HG03378 (cell line): ENCODE measurements at regions not wholly inside any gene's neighbourhood (a gene's known extent, or its start where the extent isn't known, plus 50 kb on each side); places are given as distances from the start of the nearest gene placed in this dataset.
"Not testable (repeated sequence)": the region's sequence is repeated elsewhere in the genome, so short reads cannot be mapped to it uniquely, and the experiment has no call there.

ENCODE experiments used
- ATAC-seq: cut with Tn5 transposase; IDR thresholded peaks from one replicate; pipeline ENCODE4 v1.9.1; 2021; ENCODE audit warnings: mild to moderate bottlenecking, moderate library complexity; ENCODE audit not compliant: unreplicated experiment

- ATAC-seq = no peak
These were observed 544.3 kb upstream of the ARRDC3 start for GRCh38 chr5:91927439-91927838.

- ATAC-seq = no peak
These were observed 542.1 kb upstream of the ARRDC3 start for GRCh38 chr5:91925249-91925648.

- not testable (repeated sequence) for ATAC-seq
These were observed 534.1 kb upstream of the ARRDC3 start for GRCh38 chr5:91917037-91917814.

- ATAC-seq = no peak
These were observed 527.5 kb upstream of the ARRDC3 start for GRCh38 chr5:91910655-91911054.

- no peak for ATAC-seq
These were observed 527.1 kb upstream of the ARRDC3 start for GRCh38 chr5:91910247-91910646.

GRCh38 chr5:91906494-91906893, 523.4 kb upstream of the ARRDC3 start:
- no peak for ATAC-seq

GRCh38 chr5:91906027-91906426, 522.9 kb upstream of the ARRDC3 start:
- no peak for ATAC-seq

GRCh38 chr5:91898898-91899297, 515.8 kb upstream of the ARRDC3 start:
- ATAC-seq = no peak

GRCh38 chr5:91898019-91898418, 514.9 kb upstream of the ARRDC3 start:
- ATAC-seq = no peak

- ATAC-seq = no peak
These were observed 505.7 kb upstream of the ARRDC3 start for GRCh38 chr5:91888810-91889209.

- ATAC-seq = no peak
These were observed 502.5 kb upstream of the ARRDC3 start for GRCh38 chr5:91885291-91886265.

GRCh38 chr5:91884036-91884435, 500.9 kb upstream of the ARRDC3 start:
- no peak for ATAC-seq

- ATAC-seq = no peak
These were observed 492.2 kb upstream of the ARRDC3 start for GRCh38 chr5:91875196-91875779.

- ATAC-seq = no peak
These were observed 484.7 kb upstream of the ARRDC3 start for GRCh38 chr5:91867799-91868198.

GRCh38 chr5:91865915-91866314, 482.8 kb upstream of the ARRDC3 start:
- no peak for ATAC-seq

GRCh38 chr5:91864962-91865361, 481.8 kb upstream of the ARRDC3 start:
- ATAC-seq = no peak

GRCh38 chr5:91851670-91852069, 468.6 kb upstream of the ARRDC3 start:
- no peak for ATAC-seq

GRCh38 chr5:91850031-91850430, 466.9 kb upstream of the ARRDC3 start:
- ATAC-seq = no peak

- ATAC-seq = no peak
These were observed 466.0 kb upstream of the ARRDC3 start for GRCh38 chr5:91849069-91849468.

- no peak for ATAC-seq
These were observed 465.3 kb upstream of the ARRDC3 start for GRCh38 chr5:91848453-91848852.

GRCh38 chr5:91841423-91841822, 458.3 kb upstream of the ARRDC3 start:
- ATAC-seq = no peak
